Small intestine (tissue), 7 donors: ENCODE measurements at regions not wholly inside any gene's neighbourhood (a gene's known extent, or its start where the extent isn't known, plus 50 kb on each side); places are given as distances from the start of the nearest gene placed in this dataset.

Experiments used
- DNase-seq, 2 donors: peaks; one replicate each; pipeline versions ENCODE4 v3.0.0 to v3.0.0-alpha.2; 2013
- FAIRE-seq: peaks from 2 replicates; lab custom pipeline; 2012; peaks lifted over from hg19 to GRCh38; lab: Jason Lieb, UNC
- H3K27ac ChIP-seq, 3 donors: one replicate each; pipeline ENCODE4 v1.5.1; 2013; ENCODE audit warnings: low read length in 2 of 3, mild to moderate bottlenecking in 2 of 3, control low read depth in 1 of 3, inconsistent platforms in 1 of 3, low read depth in 1 of 3, moderate library complexity in 1 of 3
- H3K27me3 ChIP-seq, 3 donors: one replicate each; pipeline ENCODE4 v1.6.1; 2013; ENCODE audit warnings: low read length in 3 of 3, inconsistent platforms in 1 of 3; ENCODE audit not compliant: control insufficient read depth in 3 of 3, insufficient read depth in 3 of 3
- H3K36me3 ChIP-seq, 3 donors: one replicate each; pipeline ENCODE4 v1.6.1; 2013; ENCODE audit warnings: low read length in 3 of 3, inconsistent platforms in 1 of 3, low read depth in 1 of 3, mild to moderate bottlenecking in 1 of 3, moderate library complexity in 1 of 3; ENCODE audit not compliant: control insufficient read depth in 3 of 3, insufficient read depth in 2 of 3
- H3K4me1 ChIP-seq, 3 donors: one replicate each; pipeline ENCODE4 v1.6.1; 2013; ENCODE audit warnings: low read length in 2 of 3, inconsistent platforms in 1 of 3, low read depth in 1 of 3, mild to moderate bottlenecking in 1 of 3, moderate library complexity in 1 of 3; ENCODE audit not compliant: control insufficient read depth in 3 of 3, insufficient read depth in 2 of 3
- H3K4me3 ChIP-seq, 3 donors: one replicate each; pipeline ENCODE4 v1.5.1; 2013; ENCODE audit warnings: low read length in 3 of 3, control low read depth in 1 of 3, inconsistent platforms in 1 of 3, low read depth in 1 of 3, mild to moderate bottlenecking in 1 of 3, moderate library complexity in 1 of 3
- H3K9me3 ChIP-seq, 2 donors: one replicate each; pipeline ENCODE4 v1.6.1; 2013; ENCODE audit warnings: low read depth in 1 of 2, low read length in 1 of 2; ENCODE audit not compliant: control insufficient read depth in 2 of 2, insufficient read depth in 1 of 2
- WGBS, 3 donors: extraction: QIAGEN DNeasy Blood & Tissue Kit; methylation state at CpG; one replicate each; pipeline ENCODE4 v1.1.7; 2013; 5-methylcytosine and 5-hydroxymethylcytosine counted together
- donor health status: healthy with polysubstance abuse.
- donor health status: control.
- donor health status: control.
- donor health status: Bipolar disorder and iron deficiency.
- donor health status: healthy.

- Histone ChIP-seq H3K27me3 (no peaks in the 10 kb centered on the region), H3K27ac (no peak overlapping the region), H3K4me1 (no peaks in the 10 kb centered on the region), H3K36me3 (no peaks in the 10 kb centered on the region), H3K4me3 (no peak overlapping the region), H3K9me3 (no peaks in the 10 kb centered on the region)
- 88 to 97% (median 88%) methylated on average over 2 of the region's 2 CpGs for WGBS, 3 donors
- FAIRE-seq: no peak
- DNase-seq: no peak
Measured at GRCh38 chr9:28942941-28943340, 1369.7 kb upstream of the C9orf72 start.

- no peaks in the 10 kb centered on the region for H3K36me3 ChIP-seq
- FAIRE-seq (no peak), DNase-seq (no peak)
- no peak overlapping the region for H3K27ac ChIP-seq
- no peak overlapping the region for H3K4me3 ChIP-seq
- H3K9me3 ChIP-seq: no peaks in the 10 kb centered on the region
- H3K4me1 ChIP-seq: no peaks in the 10 kb centered on the region
- H3K27me3 ChIP-seq: no peaks in the 10 kb centered on the region
Measured at GRCh38 chr9:28946648-28947047, 1373.4 kb upstream of the C9orf72 start.

GRCh38 chr9:28951945-28952344 is 1378.7 kb upstream of the C9orf72 start:
- Histone ChIP-seq H3K27me3 (no peaks in the 10 kb centered on the region), H3K4me1 (no peaks in the 10 kb centered on the region), H3K36me3 (no peaks in the 10 kb centered on the region), H3K27ac (no peak overlapping the region), H3K4me3 (no peak overlapping the region), H3K9me3 (no peaks in the 10 kb centered on the region)
- 63 to 85% (median 70%) methylated on average over 4 of the region's 4 CpGs for WGBS, 3 donors
- DNase-seq (no peak), FAIRE-seq (no peak)

- WGBS, 3 donors: 25 to 62% (median 56%) methylated on average over 3 of the region's 3 CpGs
Measured at GRCh38 chr9:28956116-28956880, 1383.0 kb upstream of the C9orf72 start.

GRCh38 chr9:28960602-28961001 is 1387.3 kb upstream of the C9orf72 start:
- no peak overlapping the region for H3K27ac ChIP-seq
- H3K9me3 ChIP-seq: no peaks in the 10 kb centered on the region
- DNase-seq (no peak), FAIRE-seq (no peak)
- no peaks in the 10 kb centered on the region for H3K36me3 ChIP-seq
- H3K27me3 ChIP-seq: no peaks in the 10 kb centered on the region
- H3K4me3 ChIP-seq: no peak overlapping the region
- no peaks in the 10 kb centered on the region for H3K4me1 ChIP-seq

More at GRCh38 chr9:28956116-28956880, 1383.0 kb upstream of the C9orf72 start:
- no peaks in the 10 kb centered on the region for H3K36me3 ChIP-seq
- H3K9me3 ChIP-seq: no peaks in the 10 kb centered on the region
- FAIRE-seq (no peak), DNase-seq (no peak)
- H3K27me3 ChIP-seq: no peaks in the 10 kb centered on the region
- H3K4me3 ChIP-seq: no peak overlapping the region
- no peaks in the 10 kb centered on the region for H3K4me1 ChIP-seq
- H3K27ac ChIP-seq: no peak overlapping the region

GRCh38 chr9:28961623-28962022 is 1388.3 kb upstream of the C9orf72 start:
- FAIRE-seq: no peak
- Histone ChIP-seq H3K27me3 (no peaks in the 10 kb centered on the region), H3K36me3 (no peaks in the 10 kb centered on the region), H3K4me3 (no peak overlapping the region), H3K27ac (no peak overlapping the region), H3K4me1 (no peaks in the 10 kb centered on the region), H3K9me3 (no peaks in the 10 kb centered on the region)
- 57 to 75% (median 62%) methylated on average over 3 of the region's 3 CpGs for WGBS, 3 donors
- DNase-seq: no peak

- FAIRE-seq (no peak), DNase-seq (no peak)
- Histone ChIP-seq H3K4me1 (no peaks in the 10 kb centered on the region), H3K4me3 (no peak overlapping the region), H3K27ac (no peak overlapping the region), H3K27me3 (no peaks in the 10 kb centered on the region), H3K36me3 (no peaks in the 10 kb centered on the region), H3K9me3 (no peaks in the 10 kb centered on the region)
Measured at GRCh38 chr9:28967226-28967625, 1393.9 kb upstream of the C9orf72 start.

- no peak overlapping the region for H3K27ac ChIP-seq
- no peak overlapping the region for H3K4me3 ChIP-seq
- WGBS, 3 donors: 23 to 45% (median 32%) methylated on average over 3 of the region's 3 CpGs
- FAIRE-seq (no peak), DNase-seq (no peak)
- H3K36me3 ChIP-seq: no peaks in the 10 kb centered on the region
- H3K4me1 ChIP-seq: no peaks in the 10 kb centered on the region
- H3K27me3 ChIP-seq: no peaks in the 10 kb centered on the region
- no peaks in the 10 kb centered on the region for H3K9me3 ChIP-seq
Measured at GRCh38 chr9:28970241-28970654, 1397.0 kb upstream of the C9orf72 start.

GRCh38 chr9:28971881-28972280 is 1398.6 kb upstream of the C9orf72 start:
- Histone ChIP-seq H3K9me3 (no peaks in the 10 kb centered on the region), H3K27me3 (no peaks in the 10 kb centered on the region), H3K36me3 (no peaks in the 10 kb centered on the region), H3K4me1 (no peaks in the 10 kb centered on the region), H3K4me3 (no peak overlapping the region), H3K27ac (no peak overlapping the region)
- no peak for DNase-seq
- WGBS, 3 donors: 4 to 42% (median 22%) methylated on average over 2 of the region's 2 CpGs
- no peak for FAIRE-seq
